ENCODE measurements at regions not wholly inside any gene's neighbourhood (a gene's known extent, or its start where the extent isn't known, plus 50 kb on each side); places are given as distances from the start of the nearest gene placed in this dataset.

GRCh38 chr20:57103146-57103800, 163.2 kb downstream of the BMP7 start:
- TF ChIP-seq CTCF (IDR thresholded peaks at IDR 0.05) = no peak
- no peak for TF ChIP-seq POLR2A (IDR thresholded peaks at IDR 0.05)
- no peak for TF ChIP-seq EP300 (IDR thresholded peaks at IDR 0.05)
